MM.1S (cell line): ENCODE measurements at regions not wholly inside any gene's neighbourhood (a gene's known extent, or its start where the extent isn't known, plus 50 kb on each side); places are given as distances from the start of the nearest gene placed in this dataset.

ENCODE experiments used
- DNase-seq: peaks from one replicate; pipeline ENCODE4 v3.0.0-alpha.2; 2015
- H2AFZ ChIP-seq: fragments of 300-600 bp; sonication (generic); 2 replicates; pipeline ENCODE4 v1.6.0; 2016; ENCODE audit warnings: antibody characterized with exemption, low read length
- H3F3A ChIP-seq: fragments of 300-600 bp; sonication (generic); 2 replicates; pipeline ENCODE4 v1.6.1; 2016; ENCODE audit warnings: mild to moderate bottlenecking, antibody characterized with exemption, low read length, moderate library complexity, mixed read lengths; ENCODE audit not compliant: insufficient read depth
- H3K27ac ChIP-seq: fragments of 300-600 bp; sonication (generic); 2 replicates; pipeline ENCODE4 v1.5.1; 2016; ENCODE audit warnings: mild to moderate bottlenecking, low read length
- H3K27me3 ChIP-seq: fragments of 300-600 bp; sonication (generic); replicated peaks from 2 replicates; pipeline ENCODE4 v1.6.0; 2016; ENCODE audit warnings: low read length; ENCODE audit not compliant: insufficient read depth
- H3K36me3 ChIP-seq: fragments of 300-600 bp; sonication (generic); replicated peaks from 2 replicates; pipeline ENCODE4 v1.6.1; 2016; ENCODE audit warnings: mild to moderate bottlenecking, low read length, mixed read lengths; ENCODE audit not compliant: insufficient read depth
- H3K4me1 ChIP-seq: fragments of 300-600 bp; sonication (generic); 2 replicates; pipeline ENCODE4 v1.6.1; 2016; ENCODE audit warnings: low read length, mixed read lengths
- H3K4me2 ChIP-seq: fragments of 300-600 bp; sonication (generic); 2 replicates; pipeline ENCODE4 v1.6.0; 2016; ENCODE audit warnings: low read depth, low read length
- H3K4me3 ChIP-seq: fragments of 300-600 bp; sonication (generic); 2 replicates; pipeline ENCODE4 v1.5.1; 2016; ENCODE audit warnings: low read length, mixed read lengths
- H3K79me2 ChIP-seq: fragments of 300-600 bp; sonication (generic); 2 replicates; pipeline ENCODE4 v1.6.1; 2016; ENCODE audit warnings: mixed run types, low read length, mixed read lengths
- H3K9ac ChIP-seq: fragments of 300-600 bp; sonication (generic); 2 replicates; pipeline ENCODE4 v1.6.1; 2016; ENCODE audit warnings: low read length, mixed read lengths
- H3K9me2 ChIP-seq: fragments of 300-600 bp; sonication (generic); replicated peaks from 2 replicates; pipeline ENCODE4 v1.6.1; 2016; ENCODE audit warnings: mild to moderate bottlenecking, low read length, mixed read lengths; ENCODE audit not compliant: insufficient read depth
- H3K9me3 ChIP-seq: fragments of 300-600 bp; sonication (generic); replicated peaks from 2 replicates; pipeline ENCODE4 v1.6.1; 2016; ENCODE audit warnings: mild to moderate bottlenecking, low read length, mixed read lengths; ENCODE audit not compliant: insufficient read depth
- H4K20me1 ChIP-seq: fragments of 300-600 bp; sonication (generic); 2 replicates; pipeline ENCODE4 v1.6.1; 2016; ENCODE audit warnings: mild to moderate bottlenecking, low read length, moderate library complexity, mixed read lengths; ENCODE audit not compliant: insufficient read depth
- CTCF ChIP-seq: fragments of 300-600 bp; sonication (generic); IDR thresholded peaks from 2 replicates; pipeline ENCODE4 v1.5.1; 2016; ENCODE audit warnings: antibody characterized with exemption, low read length, mixed read lengths
- EZH2 ChIP-seq: fragments of 300-600 bp; sonication (generic); optimal IDR thresholded peaks from 2 replicates; pipeline ENCODE3; 2017; ENCODE audit warnings: low read depth, mild to moderate bottlenecking, antibody characterized with exemption, low read length, mixed read lengths
- EZH2phosphoT487 ChIP-seq: fragments of 300-600 bp; sonication (generic); IDR thresholded peaks from 2 replicates; pipeline ENCODE4 v1.6.1; 2018; ENCODE audit warnings: antibody characterized with exemption, low read length

- Histone ChIP-seq H3K9ac (peak overlapping the region; percentile 60; the same call in 1 of the 2 replicates), H3K4me1 (peaks cover 13% of the 10 kb centered on the region), H3K27ac (peak overlapping the region; percentile 82; the same call in 1 of the 2 replicates), H3K4me3 (peak overlapping the region; percentile 62), H3K9me3 (no peaks in the 10 kb centered on the region), H3K27me3 (no peaks in the 10 kb centered on the region), H3F3A (peaks cover 31% of the 10 kb centered on the region), H4K20me1 (no peaks in the 10 kb centered on the region), H3K9me2 (no peaks in the 10 kb centered on the region), H2AFZ (no peak overlapping the region), H3K4me2 (peak overlapping the region; percentile 75), H3K79me2 (peaks cover 68% of the 10 kb centered on the region), H3K36me3 (peaks cover 7% of the 10 kb centered on the region; the same call in 1 of the 2 replicates)
- DNase-seq = no peak
- TF ChIP-seq CTCF (no peak), EZH2 (no peak), EZH2phosphoT487 (no peak)
These were observed 142.3 kb upstream of the CARMIL1 start for GRCh38 chr6:25136854-25137253.

DNA sequence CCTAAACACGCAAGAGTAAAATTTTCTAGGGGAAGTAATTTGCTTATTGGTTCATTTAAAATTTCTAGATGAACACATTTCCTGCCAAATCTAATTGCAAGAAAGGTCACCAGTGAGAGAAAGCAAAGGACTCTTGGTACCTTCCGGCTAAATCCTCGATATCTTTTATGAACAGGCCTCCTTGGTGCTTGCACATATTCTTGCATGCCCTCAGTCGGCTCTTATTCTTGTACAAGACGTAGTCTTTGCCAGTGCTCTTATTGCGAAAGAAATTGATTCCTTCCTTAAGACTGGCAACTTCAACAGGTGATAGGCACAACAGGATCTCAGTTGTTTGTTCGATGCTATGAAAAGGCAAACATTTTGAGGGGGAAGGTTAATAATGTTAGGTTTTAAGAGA lies 141.7 kb upstream of the CARMIL1 start:
- Histone ChIP-seq H3K9ac (peak overlapping the region; percentile 60), H3K4me2 (peak overlapping the region; percentile 75), H3K4me3 (peak overlapping the region; percentile 62), H3K4me1 (peaks cover 12% of the 10 kb centered on the region), H3K27me3 (no peaks in the 10 kb centered on the region), H3K27ac (peak overlapping the region; percentile 82), H2AFZ (peak overlapping the region; percentile 25; the same call in 1 of the 2 replicates), H3K9me3 (no peaks in the 10 kb centered on the region), H3K36me3 (peaks cover 7% of the 10 kb centered on the region; the same call in 1 of the 2 replicates), H3F3A (peaks cover 30% of the 10 kb centered on the region), H4K20me1 (no peaks in the 10 kb centered on the region), H3K9me2 (no peaks in the 10 kb centered on the region), H3K79me2 (peaks cover 71% of the 10 kb centered on the region)
- TF ChIP-seq EZH2 (no peak), CTCF (no peak), EZH2phosphoT487 (no peak)
- DNase-seq = peak; percentile 29

- Histone ChIP-seq H3K27ac (peak overlapping the region; percentile 82), H3K79me2 (peaks cover 71% of the 10 kb centered on the region), H2AFZ (peak overlapping the region; percentile 69), H4K20me1 (no peaks in the 10 kb centered on the region), H3K9me3 (no peaks in the 10 kb centered on the region), H3K36me3 (peaks cover 7% of the 10 kb centered on the region; the same call in 1 of the 2 replicates), H3K4me3 (peak overlapping the region; percentile 62), H3K9me2 (no peaks in the 10 kb centered on the region), H3K4me2 (peak overlapping the region; percentile 75), H3F3A (peaks cover 30% of the 10 kb centered on the region), H3K9ac (peak overlapping the region; percentile 60), H3K4me1 (peaks cover 14% of the 10 kb centered on the region), H3K27me3 (no peaks in the 10 kb centered on the region)
- no peak for DNase-seq
- TF ChIP-seq EZH2phosphoT487 (no peak), CTCF (no peak), EZH2 (no peak)
These were observed 141.3 kb upstream of the CARMIL1 start for GRCh38 chr6:25137916-25138232.
